Endodermal cell (in vitro differentiated cells): ENCODE measurements at regions not wholly inside any gene's neighbourhood (a gene's known extent, or its start where the extent isn't known, plus 50 kb on each side); places are given as distances from the start of the nearest gene placed in this dataset.

Experiments
- DNase-seq: peaks from one replicate; pipeline ENCODE4 v3.0.0-alpha.2; 2017
- H3K27ac ChIP-seq: 2 replicates; pipeline ENCODE4 v1.5.1; 2013; ENCODE audit warnings: mild to moderate bottlenecking, low read depth, low read length, moderate library complexity
- H3K27me3 ChIP-seq: 2 replicates; pipeline ENCODE4 v1.6.1; 2013; ENCODE audit warnings: mild to moderate bottlenecking, low read length, moderate library complexity; ENCODE audit not compliant: insufficient read depth, control insufficient read depth, poor library complexity, severe bottlenecking
- H3K36me3 ChIP-seq: 2 replicates; pipeline ENCODE4 v1.7.0; 2013; ENCODE audit warnings: mild to moderate bottlenecking, low read length, moderate library complexity; ENCODE audit not compliant: control insufficient read depth, insufficient read depth
- H3K4me1 ChIP-seq: one replicate; pipeline ENCODE4 v1.7.0; 2013; ENCODE audit warnings: low read length; ENCODE audit not compliant: control insufficient read depth, insufficient read depth
- H3K4me3 ChIP-seq: 2 replicates; pipeline ENCODE4 v1.5.1; 2013; ENCODE audit warnings: mild to moderate bottlenecking, low read length, moderate library complexity
- H3K9ac ChIP-seq: 2 replicates; pipeline ENCODE4 v1.6.1; 2013; ENCODE audit warnings: mild to moderate bottlenecking, low read length, moderate library complexity; ENCODE audit not compliant: poor library complexity, severe bottlenecking; ENCODE audit errors: extremely low read depth
- H3K9me3 ChIP-seq: 2 replicates; pipeline ENCODE4 v1.6.1; 2013; ENCODE audit warnings: mild to moderate bottlenecking, low read length, moderate library complexity; ENCODE audit not compliant: control insufficient read depth
- H3K27ac Mint-ChIP-seq: 2 replicates; pipeline ENCODE4 v1.8.0; 2020; ENCODE audit warnings: mixed read lengths
- H3K27me3 Mint-ChIP-seq: 2 replicates; pipeline ENCODE4 v1.8.0; 2021; ENCODE audit warnings: mild to moderate bottlenecking, mixed read lengths; ENCODE audit not compliant: insufficient read depth
- H3K36me3 Mint-ChIP-seq: 2 replicates; pipeline ENCODE4 v1.8.0; 2020; ENCODE audit warnings: low read depth, mixed read lengths
- H3K4me1 Mint-ChIP-seq: 2 replicates; pipeline ENCODE4 v1.8.0; 2020; ENCODE audit warnings: mixed read lengths
- H3K4me3 Mint-ChIP-seq: 2 replicates; pipeline ENCODE4 v1.8.0; 2020; ENCODE audit warnings: mild to moderate bottlenecking, moderate library complexity, mixed read lengths
- H3K9me3 Mint-ChIP-seq: 2 replicates; pipeline ENCODE4 v1.8.0; 2020; ENCODE audit warnings: mild to moderate bottlenecking, mixed read lengths
- WGBS, 2 experiments: methylation state at CpG; one replicate each; pipeline versions ENCODE4 v1.1.5 to v1.1.7; 2013; ENCODE audit warnings: missing lambda C conversion rate in 2 of 2, mixed read lengths in 1 of 2; ENCODE audit not compliant: insufficient coverage in 1 of 2, insufficient read length in 1 of 2; 5-methylcytosine and 5-hydroxymethylcytosine counted together
- TF ChIP-seq, protein P1 (sequence below): fragments of 200-600 bp; sonication (generic); conservative IDR thresholded peaks from 2 replicates; pipeline ENCODE4 v1.5.0; 2021; ENCODE audit warnings: antibody characterized with exemption, mild to moderate bottlenecking

GRCh38 chr2:22290302-22290701 is 1094.7 kb upstream of the KLHL29 start:
- Histone ChIP-seq H3K9ac (no peak overlapping the region), H3K4me1 (peaks cover 2% of the 10 kb centered on the region), H3K4me3 (no peak overlapping the region), H3K36me3 (no peaks in the 10 kb centered on the region), H3K27ac (no peak overlapping the region), H3K27me3 (no peaks in the 10 kb centered on the region), H3K9me3 (no peaks in the 10 kb centered on the region)
- DNase-seq, result no peak
- Mint-ChIP-seq H3K9me3 (no peaks in the 10 kb centered on the region), H3K27ac (no peak overlapping the region), H3K4me3 (no peak overlapping the region), H3K36me3 (no peaks in the 10 kb centered on the region), H3K27me3 (peaks cover 4% of the 10 kb centered on the region), H3K4me1 (peaks cover 6% of the 10 kb centered on the region)
- WGBS, 2 experiments, result 91 to 100% methylated on average over 1 of the region's 1 CpG
- TF ChIP-seq, protein P1, sequence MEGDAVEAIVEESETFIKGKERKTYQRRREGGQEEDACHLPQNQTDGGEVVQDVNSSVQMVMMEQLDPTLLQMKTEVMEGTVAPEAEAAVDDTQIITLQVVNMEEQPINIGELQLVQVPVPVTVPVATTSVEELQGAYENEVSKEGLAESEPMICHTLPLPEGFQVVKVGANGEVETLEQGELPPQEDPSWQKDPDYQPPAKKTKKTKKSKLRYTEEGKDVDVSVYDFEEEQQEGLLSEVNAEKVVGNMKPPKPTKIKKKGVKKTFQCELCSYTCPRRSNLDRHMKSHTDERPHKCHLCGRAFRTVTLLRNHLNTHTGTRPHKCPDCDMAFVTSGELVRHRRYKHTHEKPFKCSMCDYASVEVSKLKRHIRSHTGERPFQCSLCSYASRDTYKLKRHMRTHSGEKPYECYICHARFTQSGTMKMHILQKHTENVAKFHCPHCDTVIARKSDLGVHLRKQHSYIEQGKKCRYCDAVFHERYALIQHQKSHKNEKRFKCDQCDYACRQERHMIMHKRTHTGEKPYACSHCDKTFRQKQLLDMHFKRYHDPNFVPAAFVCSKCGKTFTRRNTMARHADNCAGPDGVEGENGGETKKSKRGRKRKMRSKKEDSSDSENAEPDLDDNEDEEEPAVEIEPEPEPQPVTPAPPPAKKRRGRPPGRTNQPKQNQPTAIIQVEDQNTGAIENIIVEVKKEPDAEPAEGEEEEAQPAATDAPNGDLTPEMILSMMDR, result no peak

- TF ChIP-seq, protein P1, result no peak
- 96 to 100% methylated on average over 2 to 4 of the region's 4 CpGs for WGBS, 2 experiments
Measured at GRCh38 chr2:22290909-22291473, 1094.0 kb upstream of the KLHL29 start.

DNA sequence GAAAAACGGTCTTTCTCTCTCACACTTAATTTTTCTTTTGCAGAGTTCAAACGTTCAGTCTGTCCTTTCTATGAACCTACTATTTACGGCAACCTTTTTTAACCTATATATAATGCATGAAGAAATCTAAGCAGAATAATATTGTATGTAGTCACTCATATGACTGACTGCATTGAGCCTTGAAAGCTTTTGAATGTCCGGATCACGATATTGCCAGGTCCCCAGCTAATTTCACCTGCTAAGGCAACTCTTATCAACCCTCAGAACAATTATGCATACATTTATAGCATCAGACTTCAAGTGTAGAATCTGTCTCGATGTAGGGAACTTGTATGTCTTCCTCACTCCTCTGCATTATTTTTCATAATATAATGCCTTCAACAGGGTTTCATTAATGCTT is 1083.8 kb upstream of the KLHL29 start:
- DNase-seq, result no peak
- peaks cover 5% of the 10 kb centered on the region for H3K36me3 Mint-ChIP-seq
- TF ChIP-seq, protein P1, result no peak
- no peaks in the 10 kb centered on the region for H3K27me3 Mint-ChIP-seq
- H3K36me3 ChIP-seq, result no peaks in the 10 kb centered on the region
- H3K27me3 ChIP-seq, result no peaks in the 10 kb centered on the region
- no peak overlapping the region for H3K27ac ChIP-seq
- H3K27ac Mint-ChIP-seq, result no peak overlapping the region
- H3K9me3 Mint-ChIP-seq, result peaks cover 15% of the 10 kb centered on the region
- H3K4me3 Mint-ChIP-seq, result no peak overlapping the region
- no peaks in the 10 kb centered on the region for H3K4me1 Mint-ChIP-seq
- 93 to 94% methylated on average over 3 to 6 of the region's 6 CpGs for WGBS, 2 experiments
- H3K9me3 ChIP-seq, result peaks cover 5% of the 10 kb centered on the region
- no peak overlapping the region for H3K4me3 ChIP-seq
- H3K4me1 ChIP-seq, result no peaks in the 10 kb centered on the region
- H3K9ac ChIP-seq, result no peak overlapping the region

More at GRCh38 chr2:22290909-22291473, 1094.0 kb upstream of the KLHL29 start:
- no peak overlapping the region for H3K4me3 Mint-ChIP-seq
- Histone ChIP-seq H3K9ac (no peak overlapping the region), H3K27ac (no peak overlapping the region), H3K4me3 (no peak overlapping the region), H3K9me3 (no peaks in the 10 kb centered on the region), H3K36me3 (no peaks in the 10 kb centered on the region), H3K27me3 (no peaks in the 10 kb centered on the region), H3K4me1 (no peaks in the 10 kb centered on the region)
- no peak for DNase-seq
- H3K36me3 Mint-ChIP-seq, result no peaks in the 10 kb centered on the region
- H3K9me3 Mint-ChIP-seq, result no peaks in the 10 kb centered on the region
- peaks cover 4% of the 10 kb centered on the region for H3K4me1 Mint-ChIP-seq
- H3K27ac Mint-ChIP-seq, result no peak overlapping the region
- H3K27me3 Mint-ChIP-seq, result peaks cover 2% of the 10 kb centered on the region
